Testis (tissue), 2 donors: ENCODE measurements at regions not wholly inside any gene's neighbourhood (a gene's known extent, or its start where the extent isn't known, plus 50 kb on each side); places are given as distances from the start of the nearest gene placed in this dataset.

Experiments used
- DNase-seq: peaks from one replicate; pipeline ENCODE4 v3.0.0-alpha.2; 2019
- H3K27ac ChIP-seq, 2 donors: fragments of 200-600 bp; sonication (generic); one replicate each; pipeline ENCODE4 v1.5.1; 2019
- H3K27me3 ChIP-seq: fragments of 200-600 bp; sonication (generic); one replicate; pipeline ENCODE4 v1.5.1; 2019
- H3K36me3 ChIP-seq: fragments of 200-600 bp; sonication (generic); one replicate; pipeline ENCODE4 v1.5.1; 2017; ENCODE audit warnings: low read depth; ENCODE audit errors: missing control alignments
- H3K4me1 ChIP-seq: fragments of 200-600 bp; sonication (generic); one replicate; pipeline ENCODE4 v1.5.1; 2019
- H3K4me3 ChIP-seq, 2 donors: fragments of 200-600 bp; sonication (generic); one replicate each; pipeline ENCODE4 v1.5.1; 2017 to 2019
- H3K9me3 ChIP-seq: fragments of 200-600 bp; sonication (generic); one replicate; pipeline ENCODE4 v1.5.1; 2017
- POLR2A ChIP-seq: fragments of 450-650 bp; IDR thresholded peaks from one replicate; pipeline ENCODE4 v1.6.1; 2017; ENCODE audit warnings: antibody characterized with exemption, mild to moderate bottlenecking, moderate library complexity
- WGBS, 2 donors: methylation state at CpG; one replicate each; pipeline ENCODE4 v1.1.5; 2018; 5-methylcytosine and 5-hydroxymethylcytosine counted together
- intact Hi-C: fragments of 100-400 bp; cut with DNase I; formaldehyde crosslinking; loops from one replicate; pipeline ENCODE4 v1.15.1; 2023; ENCODE audit warnings: low total_unique reads
- TF ChIP-seq, protein P1 (sequence below), 3 experiments: fragments of 450-650 bp in 2 of 3; fragments of 200-600 bp in 1 of 3; sonication (generic) in 1 of 3; IDR thresholded peaks; one replicate each; pipeline ENCODE4 v1.5.1; 2016 to 2019; ENCODE audit warnings: antibody characterized with exemption in 3 of 3, mild to moderate bottlenecking in 2 of 3, moderate library complexity in 1 of 3

DNA sequence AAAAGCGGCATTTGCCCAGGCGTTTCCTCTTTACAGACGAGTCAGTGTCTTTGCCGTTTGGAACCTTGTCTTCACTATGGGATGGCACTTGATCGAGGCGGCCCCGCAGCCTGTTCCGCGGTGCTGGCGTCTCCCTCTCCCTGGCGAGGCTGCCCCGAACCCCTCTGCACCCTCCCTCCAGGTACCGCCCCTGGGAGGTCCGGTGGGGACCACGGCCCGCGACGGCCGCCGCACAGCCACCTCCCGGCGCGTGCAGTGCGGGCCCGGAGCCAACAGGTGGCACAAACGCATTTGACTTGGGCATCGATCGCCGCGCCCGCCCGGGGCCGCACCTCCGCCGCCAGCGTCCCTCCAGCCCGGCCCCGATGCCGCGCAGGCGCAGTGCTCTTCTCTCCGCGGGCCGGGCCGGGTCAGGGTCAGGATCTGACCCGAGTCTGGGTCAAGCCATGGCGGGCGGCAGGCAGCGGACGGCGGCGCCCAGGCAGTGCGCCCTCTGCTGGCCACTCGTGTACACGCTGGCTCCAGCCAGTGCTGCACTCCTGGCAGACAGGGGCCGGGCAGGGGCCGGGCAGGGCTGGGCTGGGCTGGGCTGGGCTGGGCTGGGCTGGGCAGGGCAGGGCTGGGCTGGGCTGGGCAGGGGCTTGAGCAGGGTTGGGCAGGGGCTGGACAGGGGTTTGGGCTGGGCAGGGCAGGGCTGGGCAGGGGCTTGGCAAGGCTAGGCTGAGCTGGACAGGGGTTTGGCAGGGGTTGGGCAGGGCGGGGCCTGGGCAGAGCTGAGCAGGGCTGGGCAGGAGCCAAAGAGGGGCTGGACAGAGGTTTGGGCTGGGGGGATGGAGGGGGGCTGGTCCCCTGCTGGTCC, 155.8 kb upstream of the IRX4 start:
- no peaks in the 10 kb centered on the region for H3K9me3 ChIP-seq
- intact Hi-C loops: no loop called here
- DNase-seq: peak; percentile 86
- H3K4me3 ChIP-seq: peak overlapping the region; percentile 55 to 72
- TF ChIP-seq, protein P1, sequence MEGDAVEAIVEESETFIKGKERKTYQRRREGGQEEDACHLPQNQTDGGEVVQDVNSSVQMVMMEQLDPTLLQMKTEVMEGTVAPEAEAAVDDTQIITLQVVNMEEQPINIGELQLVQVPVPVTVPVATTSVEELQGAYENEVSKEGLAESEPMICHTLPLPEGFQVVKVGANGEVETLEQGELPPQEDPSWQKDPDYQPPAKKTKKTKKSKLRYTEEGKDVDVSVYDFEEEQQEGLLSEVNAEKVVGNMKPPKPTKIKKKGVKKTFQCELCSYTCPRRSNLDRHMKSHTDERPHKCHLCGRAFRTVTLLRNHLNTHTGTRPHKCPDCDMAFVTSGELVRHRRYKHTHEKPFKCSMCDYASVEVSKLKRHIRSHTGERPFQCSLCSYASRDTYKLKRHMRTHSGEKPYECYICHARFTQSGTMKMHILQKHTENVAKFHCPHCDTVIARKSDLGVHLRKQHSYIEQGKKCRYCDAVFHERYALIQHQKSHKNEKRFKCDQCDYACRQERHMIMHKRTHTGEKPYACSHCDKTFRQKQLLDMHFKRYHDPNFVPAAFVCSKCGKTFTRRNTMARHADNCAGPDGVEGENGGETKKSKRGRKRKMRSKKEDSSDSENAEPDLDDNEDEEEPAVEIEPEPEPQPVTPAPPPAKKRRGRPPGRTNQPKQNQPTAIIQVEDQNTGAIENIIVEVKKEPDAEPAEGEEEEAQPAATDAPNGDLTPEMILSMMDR (IDR thresholded peaks at IDR 0.05): peak; percentile 79 to 85 (median 82)
- no peak for TF ChIP-seq POLR2A
- 4 to 17% methylated on average over 10 to 56 of the region's 58 CpGs for WGBS, 2 donors
- no peaks in the 10 kb centered on the region for H3K27me3 ChIP-seq
- no peaks in the 10 kb centered on the region for H3K36me3 ChIP-seq
- H3K4me1 ChIP-seq: no peaks in the 10 kb centered on the region
- H3K27ac ChIP-seq: no peak overlapping the region

DNA sequence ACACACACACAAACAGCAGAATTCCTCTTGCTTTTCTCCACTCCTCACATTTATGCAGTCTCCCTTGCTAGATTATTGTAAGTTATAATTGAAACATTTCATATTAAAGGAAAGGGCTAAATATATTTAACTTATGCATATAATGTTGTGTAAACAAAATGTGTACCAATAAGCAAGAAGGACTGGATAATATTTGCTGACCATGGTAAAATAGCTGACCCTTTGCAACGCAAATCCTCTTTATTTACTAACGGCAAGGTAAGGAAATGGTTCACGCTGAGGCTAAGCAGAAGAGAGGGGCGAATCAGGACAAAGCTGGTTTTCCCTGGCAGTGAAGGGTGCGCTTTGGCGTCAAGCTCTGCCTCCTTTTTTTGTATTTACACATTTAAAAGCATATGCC, 154.2 kb upstream of the IRX4 start:
- TF ChIP-seq, protein P1 (IDR thresholded peaks at IDR 0.05): no peak
- TF ChIP-seq POLR2A: no peak
- DNase-seq: no peak
- Histone ChIP-seq H3K4me1 (no peaks in the 10 kb centered on the region), H3K9me3 (no peaks in the 10 kb centered on the region), H3K27me3 (no peaks in the 10 kb centered on the region), H3K27ac (no peak overlapping the region), H3K4me3 (no peak overlapping the region), H3K36me3 (no peaks in the 10 kb centered on the region)
- intact Hi-C loops: no loop called here
- 84 to 89% methylated on average over 6 of the region's 6 CpGs for WGBS, 2 donors

DNA sequence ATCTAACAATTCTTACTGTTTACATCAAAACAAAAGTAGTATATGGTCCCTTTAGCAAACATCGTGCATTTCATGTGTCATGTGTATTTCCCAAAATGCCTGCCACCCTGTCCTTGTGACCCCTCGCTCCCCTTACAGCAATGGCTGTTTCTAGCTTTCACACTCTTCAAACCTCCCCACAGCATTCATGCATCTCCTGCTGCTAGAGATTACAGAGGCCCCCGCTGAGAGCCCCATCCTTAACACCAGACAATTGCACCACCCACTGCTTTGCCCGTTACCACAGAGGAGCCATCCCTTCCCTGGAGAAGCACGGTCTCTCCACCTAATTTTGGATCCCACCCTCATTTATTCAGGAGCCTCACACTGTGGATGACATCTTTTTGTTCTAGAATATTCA, 149.7 kb upstream of the IRX4 start:
- 81 to 83% methylated on average over 5 of the region's 5 CpGs for WGBS, 2 donors
- Histone ChIP-seq H3K4me3 (no peak overlapping the region), H3K4me1 (no peaks in the 10 kb centered on the region), H3K27me3 (no peaks in the 10 kb centered on the region), H3K27ac (no peak overlapping the region), H3K36me3 (no peaks in the 10 kb centered on the region), H3K9me3 (no peaks in the 10 kb centered on the region)
- intact Hi-C loops: no loop called here
- DNase-seq: no peak
- no peak for TF ChIP-seq POLR2A
- TF ChIP-seq, protein P1 (IDR thresholded peaks at IDR 0.05): no peak

DNA sequence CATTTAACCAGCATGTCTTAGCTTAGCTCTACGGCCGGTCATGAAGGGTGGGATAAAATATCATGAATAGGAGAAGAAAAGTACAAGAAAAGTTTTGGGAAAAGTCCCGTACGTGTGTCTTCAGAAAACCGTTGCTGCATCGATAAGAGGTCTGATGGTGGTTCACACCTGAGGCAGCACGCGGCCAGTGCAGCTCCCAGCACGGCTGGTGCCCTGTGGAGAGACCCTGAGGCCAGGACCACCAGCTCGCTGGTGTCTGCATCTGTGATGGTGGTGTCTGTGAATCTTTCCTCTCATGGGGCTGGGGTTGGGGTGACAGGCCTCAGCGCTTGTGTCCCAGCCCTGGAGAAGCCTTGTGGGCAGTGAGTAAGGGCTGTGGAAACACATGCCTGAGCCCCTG, 148.9 kb upstream of the IRX4 start:
- 90 to 91% methylated on average over 11 of the region's 11 CpGs for WGBS, 2 donors
- Histone ChIP-seq H3K27me3 (no peaks in the 10 kb centered on the region), H3K27ac (no peak overlapping the region), H3K9me3 (no peaks in the 10 kb centered on the region), H3K4me1 (no peaks in the 10 kb centered on the region), H3K4me3 (no peak overlapping the region), H3K36me3 (no peaks in the 10 kb centered on the region)
- intact Hi-C loops: no loop called here
- no peak for DNase-seq
- no peak for TF ChIP-seq POLR2A
- TF ChIP-seq, protein P1 (IDR thresholded peaks at IDR 0.05): no peak

DNA sequence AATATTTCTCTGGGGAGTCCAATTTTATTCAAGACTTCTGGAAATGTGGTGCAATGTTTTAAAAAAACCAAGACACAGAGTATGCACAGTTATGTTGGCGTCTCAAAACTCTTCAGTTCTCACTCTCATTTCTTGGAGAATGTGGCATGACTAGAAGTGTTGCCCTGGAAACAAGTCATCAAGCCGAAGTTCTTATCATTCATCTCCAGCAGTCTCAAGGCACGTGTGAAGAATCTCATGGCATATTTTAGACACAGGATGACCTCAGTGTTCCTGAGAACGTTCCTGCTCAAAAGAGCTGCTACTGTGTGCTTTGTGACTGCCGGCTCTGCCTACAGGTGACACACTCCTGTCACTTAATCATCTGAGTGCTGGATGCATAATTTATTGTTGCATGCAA, 147.4 kb upstream of the IRX4 start:
- H3K9me3 ChIP-seq: no peaks in the 10 kb centered on the region
- intact Hi-C loops: no loop called here
- no peak overlapping the region for H3K4me3 ChIP-seq
- H3K4me1 ChIP-seq: no peaks in the 10 kb centered on the region
- no peak for DNase-seq
- TF ChIP-seq, protein P1 (IDR thresholded peaks at IDR 0.05): no peak
- TF ChIP-seq POLR2A: no peak
- no peaks in the 10 kb centered on the region for H3K27me3 ChIP-seq
- no peak overlapping the region for H3K27ac ChIP-seq
- WGBS, 2 donors: 42 to 49% methylated on average over 5 of the region's 5 CpGs
- H3K36me3 ChIP-seq: no peaks in the 10 kb centered on the region
